A673 (cell line): ENCODE measurements at regions not wholly inside any gene's neighbourhood (a gene's known extent, or its start where the extent isn't known, plus 50 kb on each side); places are given as distances from the start of the nearest gene placed in this dataset.

Source experiments
- BruUV-seq: library from RNA; stranded (reverse); fragments of 400-500 nt; replicated peaks from 2 replicates; lab custom pipeline; 2021; lab: Mats Ljungman, UMichigan
- CTCF ChIA-PET: fragments of 300-600 bp; sonication (Branson Sonifier 250); formaldehyde crosslinking; loops from one replicate; lab custom pipeline; 2022; ENCODE audit warnings: antibody characterized with exemption; lab: Charles Lee
- POLR2A ChIA-PET: fragments of 300-600 bp; sonication (Branson Sonifier 250); formaldehyde crosslinking; loops from one replicate; lab custom pipeline; 2022; ENCODE audit warnings: antibody characterized with exemption; ENCODE audit not compliant: low non-redundant PET; lab: Charles Lee
- DNase-seq: peaks from one replicate; pipeline ENCODE4 v3.0.0-alpha.2; 2015; ENCODE audit warnings: low spot score
- H3K27ac ChIP-seq: fragments of 200-600 bp; sonication (generic); 2 replicates; pipeline ENCODE4 v1.5.1; 2016; ENCODE audit warnings: mixed run types, low read depth, mild to moderate bottlenecking, mixed read lengths, antibody characterized with exemption, low read length; ENCODE audit not compliant: poor library complexity, severe bottlenecking
- H3K27me3 ChIP-seq: fragments of 200-600 bp; sonication (generic); replicated peaks from 2 replicates; pipeline ENCODE4 v1.6.1; 2017; ENCODE audit warnings: mixed run types, low read depth, mild to moderate bottlenecking, mixed read lengths, antibody characterized with exemption, low read length; ENCODE audit not compliant: insufficient read depth, poor library complexity
- H3K36me3 ChIP-seq: fragments of 200-600 bp; sonication (generic); 2 replicates; pipeline ENCODE4 v1.6.1; 2016; ENCODE audit warnings: mixed run types, mild to moderate bottlenecking, mixed read lengths, antibody characterized with exemption, low read length; ENCODE audit not compliant: insufficient read depth, poor library complexity, severe bottlenecking
- H3K4me1 ChIP-seq: fragments of 200-600 bp; sonication (generic); 2 replicates; pipeline ENCODE4 v1.6.1; 2017; ENCODE audit warnings: mixed run types, mild to moderate bottlenecking, mixed read lengths, antibody characterized with exemption, low read length; ENCODE audit not compliant: insufficient read depth, poor library complexity, severe bottlenecking
- H3K4me3 ChIP-seq: fragments of 200-600 bp; sonication (generic); 2 replicates; pipeline ENCODE4 v1.5.1; 2016; ENCODE audit warnings: low read depth, mixed run types, mild to moderate bottlenecking, mixed read lengths, low read length; ENCODE audit not compliant: poor library complexity, severe bottlenecking
- H3K9me3 ChIP-seq: fragments of 200-600 bp; sonication (generic); 2 replicates; pipeline ENCODE4 v1.6.1; 2016; ENCODE audit warnings: mixed run types, low read depth, mild to moderate bottlenecking, mixed read lengths, antibody characterized with exemption, low read length; ENCODE audit not compliant: poor library complexity, severe bottlenecking
- CTCF ChIP-seq: fragments of 300-800, 200-600 bp; sonication (generic); conservative IDR thresholded peaks from 2 replicates; pipeline ENCODE4 v1.5.1; 2017; ENCODE audit warnings: low read depth, mild to moderate bottlenecking, antibody characterized with exemption, low read length, moderate library complexity, mixed read lengths
- EZH2 ChIP-seq: fragments of 200-600 bp; sonication (generic); IDR thresholded peaks from 2 replicates; pipeline ENCODE4 v1.6.1; 2017; ENCODE audit warnings: borderline replicate concordance, low read depth, mild to moderate bottlenecking, mixed read lengths, antibody characterized with exemption, low read length; ENCODE audit not compliant: poor library complexity, severe bottlenecking
- intact Hi-C: fragments of 100-400 bp; cut with micrococcal nuclease; formaldehyde crosslinking; loops from one replicate; pipeline ENCODE4 v1.10.0; 2022; ENCODE audit not compliant: unreplicated experiment

GRCh38 chr4:27234306-27234899 lies 373.8 kb downstream of the STIM2 start:
- POLR2A ChIA-PET = no interaction called here
- Histone ChIP-seq H3K4me1 (no peaks in the 10 kb centered on the region), H3K4me3 (no peak overlapping the region), H3K27ac (no peak overlapping the region), H3K27me3 (no peaks in the 10 kb centered on the region), H3K9me3 (no peaks in the 10 kb centered on the region), H3K36me3 (no peaks in the 10 kb centered on the region)
- CTCF ChIA-PET = no interaction called here
- TF ChIP-seq CTCF (no peak), EZH2 (no peak)
- no TSS peak for BruUV-seq
- no peak for DNase-seq
- intact Hi-C loops = no loop called here

- Histone ChIP-seq H3K27me3 (no peaks in the 10 kb centered on the region), H3K27ac (no peak overlapping the region), H3K36me3 (no peaks in the 10 kb centered on the region), H3K4me1 (no peaks in the 10 kb centered on the region), H3K9me3 (no peaks in the 10 kb centered on the region), H3K4me3 (no peak overlapping the region)
- ChIA-PET CTCF (no interaction called here), POLR2A (no interaction called here)
- intact Hi-C loops = no loop called here
- no peak for DNase-seq
- TF ChIP-seq EZH2 = no peak
- no peak for TF ChIP-seq CTCF
- BruUV-seq = no TSS peak
These were observed 379.0 kb downstream of the STIM2 start for GRCh38 chr4:27239641-27240040.

- Histone ChIP-seq H3K4me3 (no peak overlapping the region), H3K27ac (no peak overlapping the region), H3K4me1 (no peaks in the 10 kb centered on the region), H3K36me3 (no peaks in the 10 kb centered on the region), H3K27me3 (no peaks in the 10 kb centered on the region), H3K9me3 (no peaks in the 10 kb centered on the region)
- TF ChIP-seq EZH2 (no peak), CTCF (no peak)
- BruUV-seq = no TSS peak
- ChIA-PET CTCF (no interaction called here), POLR2A (no interaction called here)
- intact Hi-C loops = no loop called here
- no peak for DNase-seq
These were observed 381.6 kb downstream of the STIM2 start for GRCh38 chr4:27242217-27242616.
